Lung (tissue), 11 donors: ENCODE measurements at regions not wholly inside any gene's neighbourhood (a gene's known extent, or its start where the extent isn't known, plus 50 kb on each side); places are given as distances from the start of the nearest gene placed in this dataset.

Experiments used
- ATAC-seq: fragments of 200-7000 bp; cut with Tn5 transposase; one replicate; pipeline ENCODE4 v1.9.1; 2020; ENCODE audit warnings: moderate number of reproducible peaks; ENCODE audit not compliant: insufficient read depth, low FRiP score
- DNase-seq, 3 donors: peaks; one replicate each; pipeline ENCODE4 v3.0.0-alpha.2; 2013 to 2017
- H3K27ac ChIP-seq, 2 donors: one replicate each; pipeline ENCODE4 v1.5.1; 2013; ENCODE audit warnings: mild to moderate bottlenecking in 2 of 2, moderate library complexity in 2 of 2, control low read depth in 1 of 2, inconsistent platforms in 1 of 2, low read depth in 1 of 2, low read length in 1 of 2
- H3K27me3 ChIP-seq, 3 donors: one replicate each; pipeline ENCODE4 v1.5.1; 2013; ENCODE audit warnings: low read length in 2 of 3; ENCODE audit not compliant: control insufficient read depth in 3 of 3, insufficient read depth in 3 of 3
- H3K36me3 ChIP-seq, 4 donors: one replicate each; pipeline ENCODE4 v1.5.1; 2013; ENCODE audit warnings: low read length in 4 of 4, mild to moderate bottlenecking in 1 of 4, moderate library complexity in 1 of 4; ENCODE audit not compliant: control insufficient read depth in 4 of 4, insufficient read depth in 4 of 4
- H3K4me1 ChIP-seq, 5 donors: one replicate each; pipeline ENCODE4 v1.5.1; 2013; ENCODE audit warnings: low read length in 5 of 5, mild to moderate bottlenecking in 2 of 5, moderate library complexity in 1 of 5; ENCODE audit not compliant: control insufficient read depth in 5 of 5, insufficient read depth in 5 of 5
- H3K4me3 ChIP-seq: one replicate; pipeline ENCODE4 v1.5.1; 2013; ENCODE audit warnings: mild to moderate bottlenecking, control low read depth, moderate library complexity
- H3K9ac ChIP-seq, 2 donors: one replicate each; pipeline ENCODE4 v1.5.1; 2013; ENCODE audit warnings: low read length in 2 of 2, control low read depth in 1 of 2; ENCODE audit not compliant: insufficient read depth in 1 of 2
- H3K9me3 ChIP-seq, 4 donors: one replicate each; pipeline ENCODE4 v1.5.1; 2013; ENCODE audit warnings: low read length in 3 of 4, mild to moderate bottlenecking in 1 of 4, moderate library complexity in 1 of 4; ENCODE audit not compliant: control insufficient read depth in 4 of 4, insufficient read depth in 3 of 4
- CTCF ChIP-seq: IDR thresholded peaks from 2 replicates; pipeline ENCODE4 v1.5.1; 2012; ENCODE audit warnings: mild to moderate bottlenecking; ENCODE audit errors: control extremely low read depth, extremely low read depth
- WGBS, 2 donors: extraction: QIAGEN DNeasy Blood & Tissue Kit; methylation state at CpG; one replicate each; pipeline ENCODE4 v1.1.7; 2013; 5-methylcytosine and 5-hydroxymethylcytosine counted together
- donor health status: control.
- donor health status: control.
- donor health status: Bipolar disorder and iron deficiency.
- donor health status: healthy.
- donor health status: DM: yes; HTN: yes; CAD: no.

- H3K9ac ChIP-seq, result no peak overlapping the region
- ATAC-seq (no peak), DNase-seq (peak in 1 of 3 donors; percentile 3)
- H3K4me1 ChIP-seq, result no peaks in the 10 kb centered on the region
- no peak overlapping the region for H3K4me3 ChIP-seq
- no peaks in the 10 kb centered on the region for H3K36me3 ChIP-seq
- no peak for TF ChIP-seq CTCF
- H3K27me3 ChIP-seq, result peaks cover 0 to 11% (median 2%) of the 10 kb centered on the region in 3 donors
- H3K27ac ChIP-seq, result no peak overlapping the region
- WGBS, 2 donors, result 38 to 71% methylated on average over 4 of the region's 4 CpGs
- peaks cover 0 to 4% (median 0%) of the 10 kb centered on the region in 4 donors for H3K9me3 ChIP-seq
These were observed 115.0 kb upstream of the RPH3A start for GRCh38 chr12:112676507-112676906.

GRCh38 chr12:112677050-112677765 is 114.3 kb upstream of the RPH3A start:
- DNase-seq (no peak), ATAC-seq (no peak)
- H3K4me3 ChIP-seq, result no peak overlapping the region
- no peak for TF ChIP-seq CTCF
- H3K36me3 ChIP-seq, result no peaks in the 10 kb centered on the region
- 69 to 74% methylated on average over 6 of the region's 6 CpGs for WGBS, 2 donors
- peaks cover 0 to 4% (median 0%) of the 10 kb centered on the region in 4 donors for H3K9me3 ChIP-seq
- H3K4me1 ChIP-seq, result no peaks in the 10 kb centered on the region
- H3K9ac ChIP-seq, result no peak overlapping the region
- H3K27ac ChIP-seq, result no peak overlapping the region
- H3K27me3 ChIP-seq, result peaks cover 0 to 11% (median 2%) of the 10 kb centered on the region in 3 donors

GRCh38 chr12:112680993-112681392 is 110.6 kb upstream of the RPH3A start:
- ATAC-seq (no peak), DNase-seq (no peak)
- Histone ChIP-seq H3K27me3 (peaks cover 0 to 8% (median 0%) of the 10 kb centered on the region in 3 donors), H3K9me3 (no peaks in the 10 kb centered on the region), H3K27ac (no peak overlapping the region), H3K4me3 (no peak overlapping the region), H3K4me1 (no peaks in the 10 kb centered on the region), H3K9ac (no peak overlapping the region), H3K36me3 (no peaks in the 10 kb centered on the region)
- TF ChIP-seq CTCF, result no peak
- WGBS, 2 donors, result 75 to 77% methylated on average over 4 of the region's 4 CpGs
